NCI-H748 treated with DMSO at 0.1 percent for 48 hours (cell line): ENCODE measurements at regions not wholly inside any gene's neighbourhood (a gene's known extent, or its start where the extent isn't known, plus 50 kb on each side); places are given as distances from the start of the nearest gene placed in this dataset.
"Not testable (repeated sequence)": the region's sequence is repeated elsewhere in the genome, so short reads cannot be mapped to it uniquely, and the experiment has no call there.

Experiments
- DNase-seq: peaks from one replicate; lab custom pipeline; 2025; lab: John Stamatoyannopoulos, UW

- no peak for DNase-seq
These were observed 237.0 kb downstream of the NFATC2 start for GRCh38 chr20:51305316-51306052.

- no peak for DNase-seq
These were observed 238.5 kb downstream of the NFATC2 start for GRCh38 chr20:51303731-51304670.

- DNase-seq: no peak
These were observed 241.5 kb downstream of the NFATC2 start for GRCh38 chr20:51301026-51301425.

- no peak for DNase-seq
These were observed 242.4 kb downstream of the NFATC2 start for GRCh38 chr20:51300104-51300503.

- no peak for DNase-seq
These were observed 243.1 kb downstream of the NFATC2 start for GRCh38 chr20:51299413-51299812.

GRCh38 chr20:51298141-51298749 is 244.3 kb downstream of the NFATC2 start:
- DNase-seq: no peak

- DNase-seq: no peak
These were observed 254.7 kb downstream of the NFATC2 start for GRCh38 chr20:51287628-51288413.

- DNase-seq: no peak
These were observed 255.8 kb downstream of the NFATC2 start for GRCh38 chr20:51286758-51287157.

GRCh38 chr20:51285684-51286083 is 256.8 kb downstream of the NFATC2 start:
- DNase-seq: no peak

GRCh38 chr20:51284871-51285270 is 257.6 kb downstream of the NFATC2 start:
- no peak for DNase-seq

- no peak for DNase-seq
These were observed 258.3 kb downstream of the NFATC2 start for GRCh38 chr20:51284176-51284575.

- DNase-seq: no peak
These were observed 258.6 kb upstream of the KCNG1 start for GRCh38 chr20:51281521-51281920.

GRCh38 chr20:51280047-51280446 is 257.1 kb upstream of the KCNG1 start:
- no peak for DNase-seq

- no peak for DNase-seq
These were observed 255.1 kb upstream of the KCNG1 start for GRCh38 chr20:51277961-51278360.

GRCh38 chr20:51276296-51276695 is 253.4 kb upstream of the KCNG1 start:
- no peak for DNase-seq

GRCh38 chr20:51275826-51276225 is 252.9 kb upstream of the KCNG1 start:
- DNase-seq: no peak

- DNase-seq: no peak
These were observed 252.3 kb upstream of the KCNG1 start for GRCh38 chr20:51275181-51275580.

- DNase-seq: no peak
These were observed 249.5 kb upstream of the KCNG1 start for GRCh38 chr20:51272401-51272800.

- no peak for DNase-seq
These were observed 249.0 kb upstream of the KCNG1 start for GRCh38 chr20:51271931-51272330.

- not testable (repeated sequence) for DNase-seq
These were observed 248.4 kb upstream of the KCNG1 start for GRCh38 chr20:51271289-51271688.

- no peak for DNase-seq
These were observed 246.8 kb upstream of the KCNG1 start for GRCh38 chr20:51269671-51270070.

- no peak for DNase-seq
These were observed 244.8 kb upstream of the KCNG1 start for GRCh38 chr20:51267679-51268078.
